Upper lobe of right lung (tissue), 1 donor: ENCODE measurements at regions not wholly inside any gene's neighbourhood (a gene's known extent, or its start where the extent isn't known, plus 50 kb on each side); places are given as distances from the start of the nearest gene placed in this dataset.
"Not testable (repeated sequence)": the region's sequence is repeated elsewhere in the genome, so short reads cannot be mapped to it uniquely, and the experiment has no call there.

Experiments
- ATAC-seq: fragments of 200-7000 bp; cut with Tn5 transposase; one replicate; pipeline ENCODE4 v1.9.1; 2020; ENCODE audit warnings: mild to moderate bottlenecking, moderate library complexity
- DNase-seq: peaks from one replicate; pipeline ENCODE4 v3.0.0-alpha.2; 2020
- H3K27ac ChIP-seq: fragments of 200-600 bp; one replicate; pipeline ENCODE4 v1.8.0; 2022
- H3K27me3 ChIP-seq: fragments of 200-600 bp; one replicate; pipeline ENCODE4 v1.8.0; 2022; ENCODE audit warnings: mild to moderate bottlenecking
- H3K36me3 ChIP-seq: fragments of 200-600 bp; one replicate; pipeline ENCODE4 v1.8.0; 2022
- H3K4me1 ChIP-seq: fragments of 200-600 bp; one replicate; pipeline ENCODE4 v1.8.0; 2022
- H3K4me3 ChIP-seq: fragments of 200-600 bp; one replicate; pipeline ENCODE4 v1.8.0; 2022; ENCODE audit warnings: mild to moderate bottlenecking
- H3K9me3 ChIP-seq: fragments of 200-600 bp; one replicate; pipeline ENCODE4 v1.8.0; 2022
- CTCF ChIP-seq: fragments of 200-600 bp; IDR thresholded peaks from one replicate; pipeline ENCODE4 v1.8.0; 2022; ENCODE audit warnings: antibody characterized with exemption
- intact Hi-C: fragments of 100-400 bp; cut with DNase I; formaldehyde crosslinking; loops from one replicate; pipeline ENCODE4 v1.11.0; 2022
- donor health status: DM: no; HTN: yes; CAD: no; lungs with severe emphysema.

GRCh38 chr7:153657182-153657800, 394.9 kb upstream of the DPP6 start:
- H3K27ac ChIP-seq: no peak overlapping the region
- ATAC-seq (no peak), DNase-seq (no peak)
- H3K4me1 ChIP-seq: no peaks in the 10 kb centered on the region
- no peaks in the 10 kb centered on the region for H3K27me3 ChIP-seq
- intact Hi-C loops: no loop called here
- no peaks in the 10 kb centered on the region for H3K9me3 ChIP-seq
- TF ChIP-seq CTCF: no peak
- no peaks in the 10 kb centered on the region for H3K36me3 ChIP-seq
- H3K4me3 ChIP-seq: no peak overlapping the region

GRCh38 chr7:153675131-153675530, 377.1 kb upstream of the DPP6 start:
- H3K36me3 ChIP-seq: no peaks in the 10 kb centered on the region
- no peak for ATAC-seq
- no peak for TF ChIP-seq CTCF

GRCh38 chr7:153682628-153683027, 369.6 kb upstream of the DPP6 start:
- intact Hi-C loops: no loop called here
- no peaks in the 10 kb centered on the region for H3K4me1 ChIP-seq
- no peak for TF ChIP-seq CTCF
- no peaks in the 10 kb centered on the region for H3K36me3 ChIP-seq
- no peak overlapping the region for H3K4me3 ChIP-seq
- no peaks in the 10 kb centered on the region for H3K27me3 ChIP-seq
- no peak overlapping the region for H3K27ac ChIP-seq
- no peak for DNase-seq
- no peak for ATAC-seq
- no peaks in the 10 kb centered on the region for H3K9me3 ChIP-seq

More at GRCh38 chr7:153675131-153675530, 377.1 kb upstream of the DPP6 start:
- H3K9me3 ChIP-seq: no peaks in the 10 kb centered on the region
- H3K27me3 ChIP-seq: no peaks in the 10 kb centered on the region
- no peaks in the 10 kb centered on the region for H3K4me1 ChIP-seq
- H3K4me3 ChIP-seq: no peak overlapping the region
- intact Hi-C loops: no loop called here
- DNase-seq: no peak
- H3K27ac ChIP-seq: no peak overlapping the region

- DNase-seq (no peak), ATAC-seq (no peak)
- TF ChIP-seq CTCF: no peak
- intact Hi-C loops: no loop called here
- H3K36me3 ChIP-seq: no peaks in the 10 kb centered on the region
- no peaks in the 10 kb centered on the region for H3K9me3 ChIP-seq
- H3K27ac ChIP-seq: no peak overlapping the region
- H3K4me1 ChIP-seq: no peaks in the 10 kb centered on the region
- no peaks in the 10 kb centered on the region for H3K27me3 ChIP-seq
- no peak overlapping the region for H3K4me3 ChIP-seq
Observed at GRCh38 chr7:153696242-153696641, 356.0 kb upstream of the DPP6 start.

- Histone ChIP-seq H3K27ac (no peak overlapping the region), H3K9me3 (no peaks in the 10 kb centered on the region), H3K4me1 (no peaks in the 10 kb centered on the region), H3K4me3 (no peak overlapping the region), H3K36me3 (no peaks in the 10 kb centered on the region), H3K27me3 (no peaks in the 10 kb centered on the region)
- DNase-seq: no peak
- no peak for ATAC-seq
- intact Hi-C loops: no loop called here
- no peak for TF ChIP-seq CTCF
Observed at GRCh38 chr7:153698046-153698445, 354.2 kb upstream of the DPP6 start.

GRCh38 chr7:153701678-153702077, 350.5 kb upstream of the DPP6 start:
- intact Hi-C loops: no loop called here
- H3K27me3 ChIP-seq: no peaks in the 10 kb centered on the region
- H3K4me3 ChIP-seq: no peak overlapping the region
- DNase-seq (no peak), ATAC-seq (no peak)
- H3K9me3 ChIP-seq: no peaks in the 10 kb centered on the region
- H3K27ac ChIP-seq: no peak overlapping the region
- H3K4me1 ChIP-seq: no peaks in the 10 kb centered on the region
- no peaks in the 10 kb centered on the region for H3K36me3 ChIP-seq
- no peak for TF ChIP-seq CTCF

- H3K9me3 ChIP-seq, H3K27ac ChIP-seq, intact Hi-C loops, H3K27me3 ChIP-seq, H3K4me3 ChIP-seq, H3K36me3 ChIP-seq, ATAC-seq, DNase-seq, H3K4me1 ChIP-seq: not testable (repeated sequence)
Observed at GRCh38 chr7:153723892-153724291, 328.3 kb upstream of the DPP6 start.

- H3K4me3 ChIP-seq, H3K9me3 ChIP-seq, H3K36me3 ChIP-seq, intact Hi-C loops, DNase-seq, ATAC-seq, H3K27me3 ChIP-seq, H3K27ac ChIP-seq, H3K4me1 ChIP-seq: not testable (repeated sequence)
Observed at GRCh38 chr7:153731504-153731903, 320.7 kb upstream of the DPP6 start.
